Gastrocnemius medialis (tissue), 4 donors: ENCODE measurements at regions not wholly inside any gene's neighbourhood (a gene's known extent, or its start where the extent isn't known, plus 50 kb on each side); places are given as distances from the start of the nearest gene placed in this dataset.

Source experiments
- ATAC-seq, 2 donors: fragments of 150-250 bp; one replicate each; pipeline ENCODE4 v1.9.1; 2016
- DNase-seq, 2 donors: peaks; one replicate each; pipeline ENCODE4 v3.0.0-alpha.2; 2019
- H3K27ac ChIP-seq, 4 donors: fragments of 200-600 bp; sonication (generic); 1 replicate in 1 of 4; 2 replicates in 3 of 4; pipeline ENCODE4 v1.5.1; 2016 to 2018; ENCODE audit warnings: mild to moderate bottlenecking in 2 of 4, moderate library complexity in 1 of 4
- H3K27me3 ChIP-seq, 3 donors: fragments of 200-600 bp; sonication (generic) in 2 of 3; 1 replicate in 1 of 3; 2 replicates in 2 of 3; pipeline versions ENCODE4 v1.5.1 to v1.6.0; 2016 to 2019; ENCODE audit warnings: mild to moderate bottlenecking in 1 of 3, moderate library complexity in 1 of 3
- H3K36me3 ChIP-seq, 2 donors: fragments of 200-600 bp; sonication (generic) in 1 of 2; one replicate each; pipeline ENCODE4 v1.5.1; 2017 to 2018
- H3K4me1 ChIP-seq, 2 donors: fragments of 200-600 bp; sonication (generic) in 1 of 2; one replicate each; pipeline ENCODE4 v1.5.1; 2016 to 2017; ENCODE audit warnings: mild to moderate bottlenecking in 2 of 2
- H3K4me3 ChIP-seq, 4 donors: fragments of 200-600 bp; sonication (generic) in 3 of 4; 1 replicate in 1 of 4; 2 replicates in 3 of 4; pipeline ENCODE4 v1.5.1; 2016 to 2019; ENCODE audit warnings: mild to moderate bottlenecking in 2 of 4
- H3K9me3 ChIP-seq, 3 donors: fragments of 200-600 bp; sonication (generic) in 2 of 3; 1 replicate in 1 of 3; 2 replicates in 2 of 3; pipeline ENCODE4 v1.5.1; 2016 to 2019
- POLR2A ChIP-seq, 2 donors: fragments of 450-650 bp; IDR thresholded peaks; one replicate each; pipeline ENCODE4 v1.6.1; 2017; ENCODE audit warnings: antibody characterized with exemption in 2 of 2, mild to moderate bottlenecking in 2 of 2, moderate library complexity in 2 of 2
- in situ Hi-C, 4 donors: fragments of 200-750 bp; cut with MboI; loops; one replicate each; pipeline versions ENCODE4 v1.15.0 to v1.8.0; 2017; ENCODE audit warnings: low sequenced_read_pairs in 4 of 4
- intact Hi-C: fragments of 100-400 bp; cut with DNase I; formaldehyde crosslinking; loops from one replicate; pipeline ENCODE4 v1.15.1; 2023; ENCODE audit warnings: low total_unique reads
- TF ChIP-seq, protein P1 (sequence below), 5 experiments: fragments of 450-650 bp in 3 of 5; fragments of 200-600 bp in 2 of 5; sonication (generic) in 2 of 5; IDR thresholded peaks in 4 of 5; conservative IDR thresholded peaks in 1 of 5; 1 replicate in 4 of 5; 2 replicates in 1 of 5; pipeline ENCODE4 v1.5.1; 2016 to 2019; ENCODE audit warnings: antibody characterized with exemption in 5 of 5, mild to moderate bottlenecking in 3 of 5, moderate library complexity in 3 of 5

DNA sequence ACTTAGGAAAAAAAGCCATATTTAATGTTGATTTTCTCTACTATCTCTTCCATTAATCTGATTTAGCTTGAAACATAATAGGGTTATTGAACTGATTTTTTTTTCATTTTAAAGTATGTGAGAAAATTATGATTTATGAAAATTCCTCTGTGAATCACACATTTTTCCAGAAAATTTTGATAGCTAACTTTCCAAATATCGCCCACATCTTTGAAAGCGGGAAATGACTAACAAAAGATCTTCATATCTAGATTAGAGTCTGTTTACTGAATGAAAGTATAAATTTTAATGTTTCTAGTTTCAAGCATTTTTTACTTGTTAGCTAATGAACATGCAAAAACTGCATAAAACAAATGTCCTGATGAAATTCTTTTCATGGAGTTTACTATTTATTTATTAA lies 97.4 kb downstream of the POSTN start:
- Histone ChIP-seq H3K27me3 (no peaks in the 10 kb centered on the region), H3K4me3 (no peak overlapping the region), H3K27ac (no peak overlapping the region), H3K9me3 (no peaks in the 10 kb centered on the region), H3K4me1 (no peaks in the 10 kb centered on the region), H3K36me3 (no peaks in the 10 kb centered on the region)
- DNase-seq (no peak), ATAC-seq (no peak)
- intact Hi-C loops (no loop called here), in situ Hi-C loops (no loop called here)
- no peak for TF ChIP-seq POLR2A (IDR thresholded peaks at IDR 0.05)
- TF ChIP-seq, protein P1, sequence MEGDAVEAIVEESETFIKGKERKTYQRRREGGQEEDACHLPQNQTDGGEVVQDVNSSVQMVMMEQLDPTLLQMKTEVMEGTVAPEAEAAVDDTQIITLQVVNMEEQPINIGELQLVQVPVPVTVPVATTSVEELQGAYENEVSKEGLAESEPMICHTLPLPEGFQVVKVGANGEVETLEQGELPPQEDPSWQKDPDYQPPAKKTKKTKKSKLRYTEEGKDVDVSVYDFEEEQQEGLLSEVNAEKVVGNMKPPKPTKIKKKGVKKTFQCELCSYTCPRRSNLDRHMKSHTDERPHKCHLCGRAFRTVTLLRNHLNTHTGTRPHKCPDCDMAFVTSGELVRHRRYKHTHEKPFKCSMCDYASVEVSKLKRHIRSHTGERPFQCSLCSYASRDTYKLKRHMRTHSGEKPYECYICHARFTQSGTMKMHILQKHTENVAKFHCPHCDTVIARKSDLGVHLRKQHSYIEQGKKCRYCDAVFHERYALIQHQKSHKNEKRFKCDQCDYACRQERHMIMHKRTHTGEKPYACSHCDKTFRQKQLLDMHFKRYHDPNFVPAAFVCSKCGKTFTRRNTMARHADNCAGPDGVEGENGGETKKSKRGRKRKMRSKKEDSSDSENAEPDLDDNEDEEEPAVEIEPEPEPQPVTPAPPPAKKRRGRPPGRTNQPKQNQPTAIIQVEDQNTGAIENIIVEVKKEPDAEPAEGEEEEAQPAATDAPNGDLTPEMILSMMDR (IDR thresholded peaks at IDR 0.05 in 4 of 5, conservative IDR thresholded peaks at IDR 0.05 in 1 of 5): no peak

DNA sequence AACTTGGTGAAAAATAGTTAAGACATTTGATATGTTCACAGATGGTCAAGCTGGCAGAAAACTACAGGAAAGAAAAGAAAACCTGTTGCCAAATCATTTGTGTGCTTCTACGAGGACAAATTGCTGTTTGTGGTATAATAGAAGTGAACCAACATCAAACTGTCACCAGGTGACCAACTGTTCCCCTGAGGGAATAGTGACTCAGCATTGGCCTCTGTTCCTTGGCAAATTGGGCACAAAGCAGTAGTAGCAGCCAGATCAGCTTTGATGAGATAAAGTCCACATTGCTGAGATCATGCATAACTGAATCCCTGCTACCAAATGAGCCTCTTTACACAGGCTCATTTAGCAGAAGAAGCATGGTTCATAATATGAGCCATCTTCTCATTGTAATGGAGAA lies 103.5 kb downstream of the POSTN start:
- no peak for ATAC-seq
- H3K27ac ChIP-seq: no peak overlapping the region

DNA sequence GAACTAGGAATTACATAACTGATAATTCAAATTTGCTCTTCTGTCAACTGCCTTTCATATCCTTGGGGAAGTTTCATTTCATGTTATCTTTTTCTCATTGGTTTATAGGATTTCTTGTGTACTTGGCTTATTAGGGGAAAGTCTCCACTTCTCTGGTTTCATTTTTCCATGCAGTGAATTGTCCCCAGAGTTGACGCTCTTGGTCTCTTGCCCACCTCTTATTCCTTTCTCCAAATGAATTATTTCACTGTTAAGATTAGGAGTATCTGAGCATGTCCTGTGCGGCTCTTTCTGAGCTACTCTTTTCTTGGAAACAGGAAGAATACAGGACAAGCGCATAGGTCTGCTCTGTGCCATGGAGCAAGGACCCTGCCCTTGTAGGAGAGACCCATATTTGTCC lies 104.8 kb downstream of the POSTN start:
- ATAC-seq: no peak
- no peaks in the 10 kb centered on the region for H3K36me3 ChIP-seq
- no peak overlapping the region for H3K27ac ChIP-seq
- H3K27me3 ChIP-seq: no peaks in the 10 kb centered on the region
- no peak overlapping the region for H3K4me3 ChIP-seq
- in situ Hi-C loops (no loop called here), intact Hi-C loops (loop anchor here (2.0 kb wide), 2 partner anchors 19 to 49 kb away; no protein-coding TSS in a partner anchor)
- no peaks in the 10 kb centered on the region for H3K9me3 ChIP-seq
- TF ChIP-seq, protein P1 (IDR thresholded peaks at IDR 0.05 in 4 of 5, conservative IDR thresholded peaks at IDR 0.05 in 1 of 5): no peak
- no peak for TF ChIP-seq POLR2A (IDR thresholded peaks at IDR 0.05)
- no peaks in the 10 kb centered on the region for H3K4me1 ChIP-seq
- DNase-seq: no peak

More for the DNA sequence above, 103.5 kb downstream of the POSTN start:
- in situ Hi-C loops: no loop called here
- no peaks in the 10 kb centered on the region for H3K4me1 ChIP-seq
- intact Hi-C loops: loop anchor here (2.0 kb wide), 2 partner anchors 18 to 48 kb away; no protein-coding TSS in a partner anchor
- TF ChIP-seq, protein P1 (IDR thresholded peaks at IDR 0.05 in 4 of 5, conservative IDR thresholded peaks at IDR 0.05 in 1 of 5): no peak
- no peak for TF ChIP-seq POLR2A (IDR thresholded peaks at IDR 0.05)
- no peak overlapping the region for H3K4me3 ChIP-seq
- no peaks in the 10 kb centered on the region for H3K36me3 ChIP-seq
- no peak for DNase-seq
- no peaks in the 10 kb centered on the region for H3K9me3 ChIP-seq
- H3K27me3 ChIP-seq: no peaks in the 10 kb centered on the region

DNA sequence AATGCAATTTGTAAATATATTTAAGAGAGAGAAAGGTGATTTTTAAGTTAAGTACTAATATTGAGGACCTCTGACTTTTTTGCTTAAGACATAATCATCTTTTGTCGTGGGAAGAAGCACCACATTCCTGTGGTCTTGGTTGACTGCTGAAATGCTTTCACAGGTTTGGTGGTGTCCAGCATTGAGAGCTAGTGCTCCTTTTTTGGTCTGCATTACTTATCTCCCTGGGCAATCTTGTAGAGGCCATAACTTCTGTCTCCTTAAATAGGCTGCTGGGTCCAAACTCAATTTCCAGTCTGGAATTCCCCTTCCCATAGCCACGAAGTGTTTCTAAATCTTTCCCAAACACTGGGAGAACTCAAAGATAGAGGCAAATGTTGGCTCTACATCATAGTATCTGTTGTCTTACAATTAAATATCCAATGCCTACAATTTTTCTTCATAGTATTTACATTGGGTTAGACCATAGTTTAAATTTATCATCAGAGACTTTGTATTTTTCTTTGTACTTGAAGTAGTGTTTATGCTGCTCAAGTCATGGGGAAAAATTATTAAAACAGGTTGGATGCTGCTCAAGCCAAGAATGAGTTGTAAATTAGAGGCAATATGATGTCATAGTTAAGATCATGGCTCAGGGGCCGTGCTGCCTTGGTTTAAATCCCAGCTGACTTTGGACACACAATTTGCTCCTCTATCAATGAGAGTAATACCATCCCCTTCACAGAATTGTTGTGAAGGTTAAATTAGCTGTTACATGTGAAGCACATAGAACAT lies 105.6 kb downstream of the POSTN start:
- Histone ChIP-seq H3K36me3 (no peaks in the 10 kb centered on the region), H3K4me3 (no peak overlapping the region), H3K4me1 (no peaks in the 10 kb centered on the region), H3K9me3 (no peaks in the 10 kb centered on the region), H3K27me3 (no peaks in the 10 kb centered on the region), H3K27ac (no peak overlapping the region)
- TF ChIP-seq, protein P1 (IDR thresholded peaks at IDR 0.05 in 4 of 5, conservative IDR thresholded peaks at IDR 0.05 in 1 of 5): no peak
- no peak for TF ChIP-seq POLR2A (IDR thresholded peaks at IDR 0.05)
- in situ Hi-C loops: no loop called here
- ATAC-seq (no peak), DNase-seq (no peak)
- intact Hi-C loops: no loop called here
